Adrenal gland (tissue), 5 donors: ENCODE measurements at regions not wholly inside any gene's neighbourhood (a gene's known extent, or its start where the extent isn't known, plus 50 kb on each side); places are given as distances from the start of the nearest gene placed in this dataset.

Experiments
- POLR2A ChIP-seq, 2 donors: fragments of 450-650 bp; IDR thresholded peaks; one replicate each; pipeline ENCODE4 v1.6.1; 2017; ENCODE audit warnings: antibody characterized with exemption in 2 of 2, mild to moderate bottlenecking in 2 of 2, moderate library complexity in 1 of 2
- TF ChIP-seq, protein P1 (sequence below), 6 experiments: fragments of 450-650 bp in 4 of 6; fragments of 200-600 bp in 2 of 6; sonication (generic) in 1 of 6; IDR thresholded peaks; 1 replicate in 5 of 6; 2 replicates in 1 of 6; pipeline versions ENCODE4 v1.5.1 to v1.8.0; 2016 to 2021; ENCODE audit warnings: antibody characterized with exemption in 6 of 6, mild to moderate bottlenecking in 2 of 6, moderate library complexity in 1 of 6
- donor health status: DM: no; HTN: no; CAD: no.

DNA sequence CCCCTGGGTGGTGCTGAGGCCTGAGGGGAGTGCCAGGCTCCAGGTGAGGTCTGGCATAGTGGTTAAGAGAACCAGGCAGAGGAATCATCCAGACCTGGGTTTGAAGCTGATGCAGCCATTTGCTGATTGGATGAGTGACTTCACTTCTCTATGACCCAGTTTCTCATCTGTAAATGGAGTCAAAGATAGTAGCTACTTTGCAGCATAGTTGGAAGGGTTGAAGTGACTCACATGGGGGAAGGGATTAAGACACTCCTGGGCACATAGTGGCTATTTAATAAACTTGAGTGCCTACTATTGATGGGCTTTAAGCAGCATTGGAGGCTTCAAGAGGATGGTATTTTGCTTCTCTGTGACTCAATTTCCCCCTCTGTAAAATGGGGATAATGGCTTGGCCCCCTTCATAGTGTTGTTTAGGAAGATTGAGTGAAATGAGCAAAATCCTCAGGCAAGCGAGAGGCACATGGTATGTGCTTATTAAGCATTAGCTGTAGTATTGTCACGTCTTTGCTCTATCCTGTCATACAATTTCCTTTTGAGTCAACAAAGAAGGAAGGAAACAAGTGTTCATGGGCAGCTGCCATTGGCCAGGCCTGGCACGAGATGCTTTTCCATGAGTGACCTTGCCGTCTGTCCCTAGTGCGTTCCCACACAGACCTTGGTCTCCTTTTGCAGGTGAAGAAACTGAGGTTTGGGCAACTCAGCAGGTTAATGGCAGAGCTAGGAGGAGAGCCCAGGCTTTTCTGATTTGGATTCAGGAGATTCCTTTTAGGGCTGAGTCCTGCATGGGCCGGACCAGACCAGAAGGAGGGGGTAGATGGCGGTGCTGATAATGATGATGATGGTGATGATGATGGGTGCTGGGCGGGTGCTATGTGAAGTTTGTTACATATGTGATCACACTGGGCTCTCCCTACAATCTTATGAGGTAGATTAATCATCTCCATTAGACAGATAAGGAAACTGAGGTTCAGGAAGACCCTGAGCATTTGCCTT is 131.1 kb upstream of the WNT4 start:
- TF ChIP-seq, protein P1, sequence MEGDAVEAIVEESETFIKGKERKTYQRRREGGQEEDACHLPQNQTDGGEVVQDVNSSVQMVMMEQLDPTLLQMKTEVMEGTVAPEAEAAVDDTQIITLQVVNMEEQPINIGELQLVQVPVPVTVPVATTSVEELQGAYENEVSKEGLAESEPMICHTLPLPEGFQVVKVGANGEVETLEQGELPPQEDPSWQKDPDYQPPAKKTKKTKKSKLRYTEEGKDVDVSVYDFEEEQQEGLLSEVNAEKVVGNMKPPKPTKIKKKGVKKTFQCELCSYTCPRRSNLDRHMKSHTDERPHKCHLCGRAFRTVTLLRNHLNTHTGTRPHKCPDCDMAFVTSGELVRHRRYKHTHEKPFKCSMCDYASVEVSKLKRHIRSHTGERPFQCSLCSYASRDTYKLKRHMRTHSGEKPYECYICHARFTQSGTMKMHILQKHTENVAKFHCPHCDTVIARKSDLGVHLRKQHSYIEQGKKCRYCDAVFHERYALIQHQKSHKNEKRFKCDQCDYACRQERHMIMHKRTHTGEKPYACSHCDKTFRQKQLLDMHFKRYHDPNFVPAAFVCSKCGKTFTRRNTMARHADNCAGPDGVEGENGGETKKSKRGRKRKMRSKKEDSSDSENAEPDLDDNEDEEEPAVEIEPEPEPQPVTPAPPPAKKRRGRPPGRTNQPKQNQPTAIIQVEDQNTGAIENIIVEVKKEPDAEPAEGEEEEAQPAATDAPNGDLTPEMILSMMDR (IDR thresholded peaks at IDR 0.05): no peak
- no peak for TF ChIP-seq POLR2A (IDR thresholded peaks at IDR 0.05)
